ENCODE measurements at regions not wholly inside any gene's neighbourhood (a gene's known extent, or its start where the extent isn't known, plus 50 kb on each side); places are given as distances from the start of the nearest gene placed in this dataset.

GRCh38 chr4:137610960-137611359, 78.7 kb upstream of the PCDH18 start:
- no peak overlapping the region for H3K27ac Mint-ChIP-seq
- no peaks in the 10 kb centered on the region for H3K9me3 Mint-ChIP-seq
- POLR2A ChIA-PET = no interaction called here
- no peak for DNase-seq
- H3K27me3 Mint-ChIP-seq = no peaks in the 10 kb centered on the region
- no peaks in the 10 kb centered on the region for H3K4me1 Mint-ChIP-seq
- H3K4me3 Mint-ChIP-seq = no peak overlapping the region
- H3K36me3 Mint-ChIP-seq (ENCODE audit: low read depth) = no peaks in the 10 kb centered on the region
- CTCF ChIA-PET = no interaction called here

- ChIA-PET CTCF (no interaction called here), POLR2A (interaction anchor here (0.7 kb wide), 1 partner anchor 297 kb away, joined by 4 read pairs; no protein-coding TSS in a partner anchor)
- DNase-seq = no peak
- Mint-ChIP-seq H3K36me3 (ENCODE audit: low read depth) (no peaks in the 10 kb centered on the region), H3K4me3 (no peak overlapping the region), H3K27me3 (no peaks in the 10 kb centered on the region), H3K9me3 (no peaks in the 10 kb centered on the region), H3K27ac (no peak overlapping the region), H3K4me1 (no peaks in the 10 kb centered on the region)
Observed at GRCh38 chr4:137609718-137610430, 77.6 kb upstream of the PCDH18 start.

GRCh38 chr4:137608085-137608484, 75.8 kb upstream of the PCDH18 start:
- Mint-ChIP-seq H3K27me3 (no peaks in the 10 kb centered on the region), H3K9me3 (no peaks in the 10 kb centered on the region), H3K4me3 (no peak overlapping the region), H3K36me3 (ENCODE audit: low read depth) (no peaks in the 10 kb centered on the region), H3K27ac (no peak overlapping the region), H3K4me1 (no peaks in the 10 kb centered on the region)
- POLR2A ChIA-PET = no interaction called here
- CTCF ChIA-PET = no interaction called here
- no peak for DNase-seq

DNA sequence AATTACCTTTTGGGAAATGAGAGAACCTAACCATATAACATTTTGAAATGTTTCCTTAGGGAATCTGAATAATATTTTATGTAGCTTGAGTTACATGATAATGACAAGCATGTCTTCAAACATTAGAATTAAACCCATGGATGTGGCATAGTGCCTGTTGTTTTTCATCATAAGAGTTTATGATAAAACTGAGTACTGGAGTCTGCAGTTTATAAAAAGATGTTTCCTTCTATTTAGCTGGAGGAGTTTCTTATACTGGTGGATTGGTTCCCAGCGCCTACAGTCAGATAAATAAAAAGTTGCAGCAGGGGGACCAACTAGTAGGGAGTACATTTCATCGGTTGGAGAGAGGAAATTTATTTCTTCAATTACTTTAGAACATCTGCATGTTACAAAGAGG, 70.1 kb upstream of the PCDH18 start:
- Mint-ChIP-seq H3K36me3 (ENCODE audit: low read depth) (no peaks in the 10 kb centered on the region), H3K27ac (no peak overlapping the region), H3K4me3 (no peak overlapping the region), H3K9me3 (no peaks in the 10 kb centered on the region), H3K27me3 (no peaks in the 10 kb centered on the region), H3K4me1 (no peaks in the 10 kb centered on the region)
- no peak for DNase-seq
- ChIA-PET CTCF (no interaction called here), POLR2A (no interaction called here)

- no peak overlapping the region for H3K4me3 Mint-ChIP-seq
- H3K27me3 Mint-ChIP-seq = no peaks in the 10 kb centered on the region
- DNase-seq = no peak
- H3K27ac Mint-ChIP-seq = no peak overlapping the region
- H3K36me3 Mint-ChIP-seq (ENCODE audit: low read depth) = no peaks in the 10 kb centered on the region
- ChIA-PET CTCF (no interaction called here), POLR2A (no interaction called here)
- H3K9me3 Mint-ChIP-seq = no peaks in the 10 kb centered on the region
- no peaks in the 10 kb centered on the region for H3K4me1 Mint-ChIP-seq
Observed at GRCh38 chr4:137601934-137602333, 69.6 kb upstream of the PCDH18 start.

GRCh38 chr4:137599734-137600133, 67.4 kb upstream of the PCDH18 start:
- H3K36me3 Mint-ChIP-seq (ENCODE audit: low read depth) = no peaks in the 10 kb centered on the region
- CTCF ChIA-PET = no interaction called here
- POLR2A ChIA-PET = no interaction called here
- no peak for DNase-seq
- no peaks in the 10 kb centered on the region for H3K27me3 Mint-ChIP-seq
- no peaks in the 10 kb centered on the region for H3K4me1 Mint-ChIP-seq
- no peaks in the 10 kb centered on the region for H3K9me3 Mint-ChIP-seq
- H3K4me3 Mint-ChIP-seq = no peak overlapping the region
- H3K27ac Mint-ChIP-seq = no peak overlapping the region

GRCh38 chr4:137597752-137598430, 65.6 kb upstream of the PCDH18 start:
- no peak overlapping the region for H3K27ac Mint-ChIP-seq
- no peak overlapping the region for H3K4me3 Mint-ChIP-seq
- no peak for DNase-seq
- H3K27me3 Mint-ChIP-seq = no peaks in the 10 kb centered on the region
- H3K4me1 Mint-ChIP-seq = no peaks in the 10 kb centered on the region
- CTCF ChIA-PET = no interaction called here
- no peaks in the 10 kb centered on the region for H3K36me3 Mint-ChIP-seq (ENCODE audit: low read depth)
- no peaks in the 10 kb centered on the region for H3K9me3 Mint-ChIP-seq
- POLR2A ChIA-PET = no interaction called here

- no peaks in the 10 kb centered on the region for H3K27me3 Mint-ChIP-seq
- no peak overlapping the region for H3K27ac Mint-ChIP-seq
- DNase-seq = no peak
- no peaks in the 10 kb centered on the region for H3K36me3 Mint-ChIP-seq (ENCODE audit: low read depth)
- H3K4me1 Mint-ChIP-seq = no peaks in the 10 kb centered on the region
- CTCF ChIA-PET = no interaction called here
- no peaks in the 10 kb centered on the region for H3K9me3 Mint-ChIP-seq
- POLR2A ChIA-PET = no interaction called here
- no peak overlapping the region for H3K4me3 Mint-ChIP-seq
Observed at GRCh38 chr4:137587796-137588195, 55.5 kb upstream of the PCDH18 start.

DNA sequence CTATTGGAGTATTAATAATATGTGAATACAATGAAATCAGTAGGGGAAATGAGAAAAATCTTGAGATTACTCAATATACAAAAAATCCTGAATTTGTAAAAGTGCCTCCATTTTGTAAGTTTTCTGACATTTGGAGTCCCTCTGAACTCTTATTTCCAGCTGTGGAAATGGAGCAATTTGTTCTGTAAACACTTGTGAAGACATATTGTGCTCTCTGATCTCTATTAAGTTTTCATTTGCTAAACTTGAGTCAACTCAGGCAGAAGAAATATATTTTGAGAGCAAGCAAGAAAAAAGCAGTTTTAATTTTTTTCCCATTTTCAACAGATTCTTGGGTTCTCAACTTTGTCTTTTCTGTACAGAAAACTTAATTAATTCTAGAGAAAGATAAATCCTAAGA, 51.4 kb upstream of the PCDH18 start:
- Mint-ChIP-seq H3K36me3 (ENCODE audit: low read depth) (no peaks in the 10 kb centered on the region), H3K9me3 (no peaks in the 10 kb centered on the region), H3K4me3 (no peak overlapping the region), H3K27ac (no peak overlapping the region), H3K27me3 (no peaks in the 10 kb centered on the region), H3K4me1 (no peaks in the 10 kb centered on the region)
- DNase-seq = no peak
- ChIA-PET POLR2A (no interaction called here), CTCF (no interaction called here)

All from activated CD4-positive, alpha-beta T cell treated with anti-CD3 and anti-CD28 coated beads, Interleukin-2, amount 10 ng/mL, durations not matched to agents 7 days and 5 days (primary cell).